RWPE2 (cell line): ENCODE measurements at regions not wholly inside any gene's neighbourhood (a gene's known extent, or its start where the extent isn't known, plus 50 kb on each side); places are given as distances from the start of the nearest gene placed in this dataset.

ENCODE experiments used
- ATAC-seq: fragments of 200-7000 bp; cut with Tn5 transposase; 3 replicates; pipeline ENCODE4 v1.9.1; 2021; ENCODE audit warnings: low read depth
- DNase-seq: peaks from one replicate; pipeline ENCODE4 v3.0.0-alpha.2; 2020; ENCODE audit warnings: low spot score
- H3K27ac ChIP-seq: fragments of 450-650 bp; 2 replicates; pipeline ENCODE4 v1.5.1; 2017; ENCODE audit warnings: mild to moderate bottlenecking; ENCODE audit not compliant: poor library complexity, severe bottlenecking
- H3K27me3 ChIP-seq: fragments of 250-450 bp; sonication (Bioruptor Pico); 2 replicates; pipeline ENCODE4 v1.5.1; 2021; ENCODE audit warnings: mild to moderate bottlenecking, moderate library complexity; ENCODE audit not compliant: insufficient read depth, poor library complexity, severe bottlenecking
- H3K36me3 ChIP-seq: fragments of 250-450 bp; sonication (Bioruptor Pico); 2 replicates; pipeline ENCODE4 v1.5.1; 2020; ENCODE audit warnings: low read depth, mild to moderate bottlenecking, moderate library complexity
- H3K4me1 ChIP-seq: fragments of 250-450 bp; sonication (Bioruptor Pico); 2 replicates; pipeline ENCODE4 v1.5.1; 2021; ENCODE audit warnings: mild to moderate bottlenecking, moderate library complexity; ENCODE audit not compliant: insufficient read depth, poor library complexity, severe bottlenecking
- H3K4me3 ChIP-seq: fragments of 250-450 bp; sonication (Bioruptor Pico); 2 replicates; pipeline ENCODE4 v1.5.1; 2021; ENCODE audit warnings: mild to moderate bottlenecking, moderate library complexity; ENCODE audit not compliant: severe bottlenecking
- H3K9me3 ChIP-seq: fragments of 250-450 bp; sonication (Bioruptor Pico); 2 replicates; pipeline ENCODE4 v1.5.1; 2021; ENCODE audit warnings: mild to moderate bottlenecking, moderate library complexity; ENCODE audit not compliant: severe bottlenecking
- CTCF ChIP-seq: fragments of 450-650 bp; IDR thresholded peaks from one replicate; pipeline ENCODE4 v1.5.1; 2017; ENCODE audit warnings: mild to moderate bottlenecking, moderate library complexity; ENCODE audit not compliant: poor library complexity, severe bottlenecking

- TF ChIP-seq CTCF: no peak
- ATAC-seq (no peak), DNase-seq (no peak)
- Histone ChIP-seq H3K36me3 (no peaks in the 10 kb centered on the region), H3K27me3 (no peaks in the 10 kb centered on the region), H3K4me3 (no peak overlapping the region), H3K9me3 (no peaks in the 10 kb centered on the region), H3K4me1 (no peaks in the 10 kb centered on the region), H3K27ac (no peak overlapping the region)
These were observed 154.0 kb upstream of the ARL4C start for GRCh38 chr2:234650911-234651310.

- Histone ChIP-seq H3K27ac (no peak overlapping the region), H3K36me3 (no peaks in the 10 kb centered on the region), H3K4me3 (no peak overlapping the region), H3K27me3 (no peaks in the 10 kb centered on the region), H3K4me1 (no peaks in the 10 kb centered on the region), H3K9me3 (no peaks in the 10 kb centered on the region)
- no peak for DNase-seq
- TF ChIP-seq CTCF: no peak
- no peak for ATAC-seq
These were observed 153.1 kb upstream of the ARL4C start for GRCh38 chr2:234649951-234650350.

- no peaks in the 10 kb centered on the region for H3K4me1 ChIP-seq
- no peak for ATAC-seq
- DNase-seq: no peak
- H3K27ac ChIP-seq: no peak overlapping the region
- no peak for TF ChIP-seq CTCF
- H3K9me3 ChIP-seq: peaks cover 5% of the 10 kb centered on the region
- H3K4me3 ChIP-seq: no peak overlapping the region
- no peaks in the 10 kb centered on the region for H3K36me3 ChIP-seq
- H3K27me3 ChIP-seq: no peaks in the 10 kb centered on the region
These were observed 146.5 kb upstream of the ARL4C start for GRCh38 chr2:234643407-234643806.

GRCh38 chr2:234641086-234641485, 144.2 kb upstream of the ARL4C start:
- Histone ChIP-seq H3K4me3 (no peak overlapping the region), H3K27me3 (no peaks in the 10 kb centered on the region), H3K27ac (no peak overlapping the region), H3K9me3 (peaks cover 5% of the 10 kb centered on the region), H3K4me1 (no peaks in the 10 kb centered on the region), H3K36me3 (no peaks in the 10 kb centered on the region)
- no peak for TF ChIP-seq CTCF
- no peak for DNase-seq
- no peak for ATAC-seq

GRCh38 chr2:234640657-234641056, 143.8 kb upstream of the ARL4C start:
- Histone ChIP-seq H3K9me3 (peaks cover 5% of the 10 kb centered on the region), H3K27ac (no peak overlapping the region), H3K36me3 (no peaks in the 10 kb centered on the region), H3K27me3 (no peaks in the 10 kb centered on the region), H3K4me1 (no peaks in the 10 kb centered on the region), H3K4me3 (no peak overlapping the region)
- TF ChIP-seq CTCF: no peak
- no peak for ATAC-seq
- no peak for DNase-seq
